Stimulated activated CD4-positive, alpha-beta T cell treated with anti-CD3 and anti-CD28 coated beads, Interleukin-4, amount 100 ng/mL, for 48 hours (primary cell): ENCODE measurements at regions not wholly inside any gene's neighbourhood (a gene's known extent, or its start where the extent isn't known, plus 50 kb on each side); places are given as distances from the start of the nearest gene placed in this dataset.

Experiments
- DNase-seq, 2 donors: peaks; one replicate each; pipeline ENCODE4 v3.0.0-alpha.2; 2020; ENCODE audit warnings: low read depth in 2 of 2

DNA sequence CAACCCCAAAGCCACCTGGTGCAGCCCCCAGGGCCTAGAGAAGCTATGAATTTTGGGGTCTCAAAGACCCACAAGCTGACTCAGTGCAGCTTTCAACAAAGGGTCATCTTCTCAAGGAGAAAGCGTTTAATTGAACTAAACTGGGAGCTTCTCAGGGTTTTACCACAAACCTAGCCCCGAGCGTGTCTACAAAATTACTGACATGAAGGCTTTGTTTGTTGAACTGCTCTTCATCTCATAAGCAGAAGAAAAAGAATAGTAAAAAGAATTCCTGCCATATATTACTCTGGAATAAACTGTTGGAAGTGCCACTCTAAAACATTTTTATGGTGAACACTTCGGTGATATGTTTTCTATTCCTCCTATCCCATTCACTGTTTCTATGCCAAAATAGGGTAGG, 50.8 kb upstream of the INCENP start:
- DNase-seq = no peak

DNA sequence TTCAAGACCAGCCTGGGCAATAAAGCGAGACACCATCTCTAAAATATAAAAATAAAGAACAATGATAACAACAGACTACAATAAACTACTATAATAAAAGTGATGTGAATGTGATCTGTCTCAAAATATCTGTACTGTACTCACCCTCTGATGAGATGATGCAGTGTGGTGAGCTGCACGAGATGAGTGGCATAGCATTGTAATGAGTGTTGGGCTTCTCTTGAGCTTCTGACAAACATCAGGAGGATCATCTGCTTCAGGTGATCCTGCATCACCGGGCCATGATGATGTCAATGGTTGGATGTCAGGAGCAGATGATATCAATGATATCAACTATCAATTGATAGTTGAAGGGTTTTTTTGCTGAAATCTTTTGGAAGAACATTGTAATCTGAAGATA, 52.4 kb upstream of the INCENP start:
- no peak for DNase-seq

DNA sequence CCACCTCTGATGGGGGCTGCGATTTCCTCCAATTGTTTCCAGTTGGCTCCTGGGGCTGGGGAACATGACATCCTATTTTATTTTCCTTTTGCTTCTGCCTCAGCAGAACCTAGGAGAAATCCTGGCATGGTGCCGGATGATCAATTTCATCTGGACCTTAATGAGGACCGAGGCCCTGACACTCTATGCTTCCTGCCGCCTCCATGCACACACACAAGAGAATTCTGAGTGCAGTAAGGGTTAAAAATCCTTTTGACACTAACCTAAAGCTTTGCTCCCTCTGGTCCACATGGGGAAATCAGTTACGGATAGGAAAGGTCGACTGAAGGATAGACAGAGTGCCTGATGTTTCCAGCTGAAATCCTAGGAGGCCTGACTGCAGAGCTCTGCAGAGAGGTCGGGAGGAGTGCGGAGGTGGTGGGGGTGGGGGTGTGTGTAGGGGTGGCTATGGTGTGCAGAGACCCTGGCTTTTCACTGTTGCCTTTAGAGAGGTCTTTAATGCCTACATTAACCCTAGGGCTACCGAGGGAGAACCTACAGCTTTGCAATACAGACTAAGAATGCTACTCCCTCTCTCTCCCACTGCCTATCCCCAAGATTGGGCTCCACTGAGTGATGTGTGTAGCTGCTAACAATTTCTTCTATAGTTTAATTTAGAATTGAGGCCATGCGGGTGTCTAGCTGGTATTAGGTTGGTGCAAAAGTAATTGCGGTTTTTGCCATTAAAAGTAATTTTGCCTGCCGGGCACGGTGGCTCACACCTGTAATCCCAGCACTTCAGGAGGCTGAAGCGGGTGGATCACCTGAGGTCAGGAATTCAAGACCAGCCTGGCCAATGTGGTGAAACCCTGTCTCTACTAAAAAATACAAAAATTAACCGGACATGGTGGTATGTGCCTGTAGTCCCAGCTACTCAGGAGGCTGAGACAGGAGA, 53.6 kb upstream of the INCENP start:
- DNase-seq = no peak

DNA sequence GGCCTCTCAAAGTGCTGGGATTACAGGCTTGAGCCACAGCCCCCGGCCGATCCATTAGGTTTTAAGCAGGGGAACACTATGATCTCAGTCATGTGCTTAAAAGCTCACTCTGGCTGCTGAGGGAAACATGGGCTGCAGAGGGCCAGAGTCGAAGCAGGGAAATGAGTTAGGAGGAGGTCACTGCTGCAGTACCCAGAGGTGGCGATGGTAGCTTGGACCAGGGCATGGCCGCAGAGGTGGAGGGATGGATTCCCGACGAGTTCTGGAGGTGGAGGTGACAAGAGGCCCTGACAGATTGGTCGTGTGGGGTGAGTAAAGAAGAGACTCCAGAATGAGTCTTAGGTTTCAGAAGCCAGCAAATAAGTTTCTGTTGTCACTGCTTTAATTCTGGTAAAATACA, 54.4 kb upstream of the INCENP start:
- no peak for DNase-seq

DNA sequence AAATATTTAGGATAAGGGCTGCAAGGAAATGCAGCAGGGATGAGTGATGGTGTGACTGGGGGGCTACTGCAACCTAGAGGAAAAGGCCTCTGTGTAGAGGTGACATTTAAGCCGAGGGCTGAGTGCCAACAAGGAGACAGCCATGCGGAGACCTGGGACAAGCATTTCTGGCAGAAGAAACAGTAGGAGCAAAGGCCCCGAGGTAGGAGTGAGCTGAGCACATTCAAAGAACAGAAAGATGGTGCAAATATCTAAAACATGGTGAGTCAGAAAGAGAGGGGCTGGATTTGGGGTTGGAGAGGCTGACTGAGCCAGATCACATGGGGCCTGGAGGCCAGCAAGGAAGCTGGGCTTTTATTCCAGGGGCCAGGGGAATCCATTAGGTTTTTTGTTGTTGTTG, 55.1 kb upstream of the INCENP start:
- no peak for DNase-seq

DNA sequence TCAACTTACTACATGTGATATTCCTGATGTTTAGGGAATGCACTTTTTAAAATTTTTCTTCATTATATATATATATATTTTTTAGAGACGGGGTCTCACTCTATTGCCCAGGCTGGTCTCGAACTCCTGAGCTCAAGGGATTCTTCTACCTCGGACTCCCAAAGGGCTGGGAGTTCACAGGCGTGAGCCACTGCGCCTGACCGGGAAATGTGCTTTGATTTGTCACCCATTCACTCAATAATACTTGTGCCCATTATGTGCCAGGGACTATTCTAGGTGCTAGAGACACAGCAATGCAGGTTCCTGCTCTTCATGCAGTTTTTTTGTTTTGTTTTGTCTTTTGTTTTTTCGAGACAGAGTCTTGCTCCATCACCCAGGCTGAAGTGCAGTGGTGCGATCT, 56.1 kb upstream of the INCENP start:
- no peak for DNase-seq

DNA sequence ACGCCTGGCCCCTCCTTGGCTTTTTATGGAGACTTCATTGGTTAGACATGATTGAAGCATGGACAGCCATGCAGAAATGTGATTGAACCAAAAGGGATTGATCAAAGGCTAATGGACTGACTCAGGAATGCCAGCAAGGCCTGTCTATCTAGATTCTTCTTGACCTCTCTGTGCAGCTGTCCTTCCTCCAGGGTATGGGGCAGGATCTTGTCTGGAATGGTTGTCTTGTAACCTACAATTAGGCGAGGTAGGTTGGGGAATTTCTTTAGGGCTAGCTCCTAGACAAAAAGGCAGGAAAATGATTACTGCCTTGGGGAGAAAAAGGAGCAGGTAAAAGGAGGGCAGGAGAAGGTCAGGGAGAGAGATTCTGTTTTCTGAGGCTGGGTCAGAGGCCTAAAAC, 59.6 kb upstream of the INCENP start:
- no peak for DNase-seq

DNA sequence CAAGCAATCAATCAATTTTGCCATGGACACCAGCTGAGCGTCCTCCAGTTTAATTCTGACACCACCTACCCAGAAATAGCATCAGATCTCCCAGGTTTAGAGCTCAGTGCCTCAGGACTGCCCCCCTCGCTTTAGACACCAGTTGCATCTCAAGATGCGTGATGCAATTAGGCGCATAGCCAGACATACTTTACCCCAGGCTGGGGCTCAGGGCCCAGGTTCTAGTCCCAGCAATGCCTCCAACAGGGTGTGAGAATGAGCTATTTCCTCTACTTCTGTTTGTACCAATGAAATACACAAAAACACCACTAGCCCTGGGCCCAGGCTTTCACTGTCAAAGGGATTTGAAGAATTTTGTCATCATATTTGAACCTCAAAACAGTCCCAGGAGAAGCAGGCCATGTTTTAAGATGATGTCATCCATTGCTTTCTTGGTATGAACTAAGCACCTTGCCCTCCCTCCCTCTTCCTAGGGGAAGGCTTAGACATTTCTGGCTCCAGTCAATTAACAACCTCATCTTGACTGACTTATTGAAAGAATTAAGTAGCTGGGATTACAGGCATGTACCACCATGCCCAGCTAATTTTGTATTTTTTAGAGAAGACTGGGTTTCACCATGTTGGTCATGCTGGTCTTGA, 61.5 kb upstream of the INCENP start:
- DNase-seq = no peak

DNA sequence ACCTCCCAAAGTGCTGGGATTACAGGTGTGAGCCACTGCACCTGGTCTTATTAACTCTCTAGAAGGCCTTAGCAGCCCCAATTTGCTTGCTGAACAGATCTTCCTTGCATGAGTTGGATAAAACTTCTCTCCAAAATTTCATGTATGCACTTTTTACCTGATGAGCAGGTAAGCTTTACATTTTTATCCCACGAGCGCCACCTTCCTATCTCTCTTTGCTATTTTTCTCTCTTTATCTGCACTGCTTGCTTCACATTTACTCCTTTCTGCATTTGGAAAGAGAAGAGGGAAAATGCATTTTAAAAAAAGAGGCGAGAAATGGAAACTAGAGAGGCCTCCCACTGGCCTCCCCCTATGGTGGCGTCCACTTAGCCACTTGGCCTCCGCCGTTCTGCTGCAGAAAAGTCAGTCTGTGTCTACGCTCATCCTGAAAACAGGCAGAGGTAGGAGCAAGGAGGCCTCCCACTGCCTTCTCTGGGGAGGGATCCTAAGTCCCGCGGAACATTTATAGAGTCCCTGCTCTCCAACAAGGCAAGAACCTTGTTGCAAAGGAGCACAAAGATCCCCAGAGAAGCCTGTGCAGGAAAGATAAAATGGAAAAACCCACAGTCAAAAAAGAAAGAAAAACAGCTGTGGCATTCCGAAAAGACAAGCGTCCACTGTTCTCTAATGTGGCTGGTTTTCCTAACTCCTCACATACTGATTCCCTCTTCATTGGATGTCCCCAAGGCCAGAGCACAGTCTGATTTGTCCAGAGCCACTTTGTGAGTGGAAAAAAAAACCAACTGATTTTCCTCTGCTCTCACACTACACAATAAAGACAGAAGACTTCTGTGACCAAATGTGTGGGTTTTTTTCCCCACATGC, 62.2 kb upstream of the INCENP start:
- no peak for DNase-seq

DNA sequence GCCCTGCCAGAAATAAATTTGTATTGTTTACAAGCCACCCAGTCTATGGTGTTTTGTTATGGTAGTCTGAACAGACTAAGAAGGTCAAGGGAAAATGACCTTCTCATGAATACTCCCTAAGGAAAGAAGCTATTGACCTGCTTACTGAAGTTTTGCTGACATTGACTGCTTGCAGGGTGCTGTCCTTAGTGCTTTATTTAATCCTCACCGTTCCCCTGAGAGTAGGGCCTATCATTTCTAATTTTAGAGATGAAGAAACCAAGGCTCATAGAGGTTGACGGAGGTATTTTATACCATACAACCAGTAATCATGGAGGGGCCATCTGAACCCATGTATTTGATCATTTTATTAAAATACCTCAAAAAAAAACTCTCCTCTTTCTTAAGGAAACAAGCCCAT, 66.7 kb upstream of the INCENP start:
- no peak for DNase-seq

DNA sequence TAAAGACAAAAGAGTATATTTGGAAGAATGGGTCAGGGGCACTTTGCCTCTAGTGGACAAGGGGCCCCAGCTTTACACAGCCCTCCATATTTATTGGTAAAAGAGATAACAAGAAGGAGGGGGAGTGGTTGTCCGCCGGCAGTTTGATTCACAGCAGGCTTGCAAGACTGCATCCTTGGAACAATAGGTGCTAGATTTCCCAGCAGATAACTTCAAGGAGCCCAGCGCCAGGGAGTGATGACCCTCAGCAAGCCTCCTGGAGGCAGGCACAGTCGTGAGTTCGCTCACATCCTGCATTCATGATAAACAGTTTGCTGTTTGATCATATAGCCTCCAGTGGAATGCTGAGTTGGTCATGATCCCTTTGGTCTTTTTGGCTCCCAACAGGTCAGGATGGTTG, 67.8 kb upstream of the INCENP start:
- DNase-seq = no peak

DNA sequence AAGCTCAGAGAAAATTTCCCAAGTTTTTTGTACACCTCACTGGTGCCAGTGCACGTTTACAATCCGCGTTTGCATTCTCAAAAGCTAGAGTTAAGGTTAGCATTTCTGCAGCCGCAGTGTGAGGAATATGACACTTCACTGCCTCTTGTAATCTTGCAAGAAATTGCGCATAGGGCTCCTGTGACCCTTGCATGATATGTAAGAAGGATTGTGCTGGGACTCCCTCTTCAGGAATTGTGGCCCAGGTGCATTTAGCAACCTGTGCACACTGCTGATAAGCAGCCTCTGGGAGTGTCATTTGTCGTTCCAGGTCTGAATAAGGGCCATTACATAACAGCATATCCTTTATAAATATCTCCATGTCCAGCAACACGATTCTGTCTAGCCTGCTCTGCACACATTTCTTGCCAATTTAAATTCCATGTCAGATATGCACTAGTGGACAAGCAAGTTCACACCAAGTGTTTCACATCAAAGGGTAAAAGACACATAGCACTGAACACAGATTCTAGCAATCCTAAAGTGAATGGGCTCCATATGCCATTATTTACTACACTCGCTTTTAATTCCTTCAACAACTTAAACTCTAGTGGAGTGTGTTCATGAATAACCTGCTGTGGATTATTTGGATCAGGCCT, 69.2 kb upstream of the INCENP start:
- DNase-seq = no peak

DNA sequence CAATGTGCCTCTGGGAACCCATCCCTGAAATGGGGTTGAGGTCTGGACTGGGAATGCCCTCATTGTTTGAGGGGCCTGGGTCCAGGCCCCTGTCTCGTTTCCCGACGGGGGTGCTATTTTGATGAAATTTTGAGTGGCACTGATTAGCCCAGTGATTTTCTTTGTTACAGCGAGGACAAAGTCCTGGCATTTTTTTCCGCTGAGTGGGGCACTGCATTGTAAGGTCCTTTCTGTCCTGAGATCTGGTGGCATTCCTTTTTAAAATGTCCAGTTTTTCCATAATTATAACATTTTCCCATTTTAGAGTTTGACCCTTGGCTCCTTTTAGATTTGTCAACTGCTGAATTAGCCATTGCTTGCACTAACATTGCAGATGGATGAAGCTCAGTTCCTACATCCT, 69.7 kb upstream of the INCENP start:
- no peak for DNase-seq

DNA sequence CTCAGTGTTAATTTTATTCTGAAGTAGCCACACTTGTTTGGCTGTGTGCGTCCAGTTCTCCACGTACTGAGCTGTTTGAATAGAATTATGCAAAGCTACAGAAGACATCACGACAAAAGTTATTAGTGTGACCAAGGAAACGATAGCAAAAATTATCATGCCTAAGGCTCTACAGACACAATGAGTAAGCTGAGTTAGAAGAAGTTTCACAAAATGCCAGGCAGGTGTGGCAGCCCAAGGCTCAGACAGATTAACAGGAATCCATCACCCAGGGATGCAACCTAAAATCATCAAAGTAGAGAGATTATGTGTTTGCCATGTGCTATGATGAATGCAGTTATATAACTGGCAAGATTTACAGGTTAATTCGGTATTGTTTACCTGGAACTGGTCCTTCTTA, 73.1 kb upstream of the INCENP start:
- DNase-seq = no peak

DNA sequence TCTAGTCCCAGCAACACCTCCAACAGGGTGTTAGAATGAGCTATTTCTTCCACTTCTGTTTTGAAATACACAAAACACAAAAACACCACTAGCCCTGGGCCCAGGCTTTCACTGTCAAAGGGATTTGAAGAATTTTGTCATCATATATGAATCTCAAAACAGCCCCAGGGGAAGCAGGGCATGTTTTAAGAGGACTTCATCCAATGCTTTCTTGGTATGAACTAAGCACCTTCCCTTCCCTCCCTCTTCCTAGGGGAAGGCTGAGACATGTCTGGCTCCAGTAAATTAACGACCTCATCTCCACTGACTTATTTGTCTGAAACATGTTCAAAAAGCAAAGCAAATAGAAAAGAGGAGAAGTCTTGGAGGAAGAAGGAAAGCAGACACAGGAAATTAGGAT, 75.7 kb upstream of the INCENP start:
- DNase-seq = no peak

DNA sequence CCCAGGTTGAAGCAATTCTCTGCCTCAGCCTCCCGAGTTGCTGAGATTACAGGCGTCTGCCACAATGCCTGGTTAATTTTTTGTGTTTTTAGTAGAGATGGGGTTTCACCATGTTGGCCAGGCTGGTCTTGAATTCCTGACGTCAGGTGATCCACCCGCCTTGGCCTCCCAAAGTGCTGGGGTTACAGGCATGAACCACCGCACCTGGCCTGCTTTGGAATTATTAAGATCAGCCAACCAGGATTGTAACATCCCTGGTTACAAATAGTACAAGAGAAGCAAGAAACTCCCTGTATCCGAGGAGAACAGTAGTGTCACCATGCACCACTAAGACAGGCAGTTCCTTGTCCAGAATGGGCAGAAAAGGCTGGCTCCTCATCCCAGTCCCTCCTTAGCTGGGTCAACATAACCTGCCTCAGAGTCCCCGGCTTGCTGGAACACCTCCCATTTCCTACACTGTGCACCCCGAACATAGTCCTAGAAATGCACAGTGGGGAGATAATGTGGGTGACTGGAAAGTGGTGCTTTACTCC, 77.2 kb upstream of the INCENP start:
- DNase-seq = no peak

DNA sequence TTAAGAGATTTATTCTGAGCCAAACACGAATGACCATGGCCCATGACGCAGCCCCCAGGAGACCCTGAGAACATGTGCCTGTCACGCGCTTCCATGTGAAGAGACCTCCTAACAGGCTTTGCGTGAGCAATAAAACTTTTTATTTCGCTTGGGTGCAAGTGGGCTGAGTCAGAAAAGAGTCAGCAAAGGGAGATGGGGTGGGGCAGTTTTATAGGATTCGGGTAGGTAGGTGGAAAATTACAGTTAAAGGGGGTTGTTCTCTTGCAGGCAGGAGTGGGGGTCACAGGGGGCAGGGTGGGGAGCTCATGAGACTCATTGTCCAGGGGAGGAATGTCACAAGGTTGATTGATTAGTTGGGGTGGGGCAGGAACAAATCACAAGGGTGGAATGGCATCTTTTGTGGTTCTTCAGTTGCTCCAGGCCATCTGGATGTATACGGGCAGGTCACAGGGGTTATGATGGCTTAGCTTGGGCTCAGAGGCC, 77.2 kb upstream of the FTH1 start:
- no peak for DNase-seq

DNA sequence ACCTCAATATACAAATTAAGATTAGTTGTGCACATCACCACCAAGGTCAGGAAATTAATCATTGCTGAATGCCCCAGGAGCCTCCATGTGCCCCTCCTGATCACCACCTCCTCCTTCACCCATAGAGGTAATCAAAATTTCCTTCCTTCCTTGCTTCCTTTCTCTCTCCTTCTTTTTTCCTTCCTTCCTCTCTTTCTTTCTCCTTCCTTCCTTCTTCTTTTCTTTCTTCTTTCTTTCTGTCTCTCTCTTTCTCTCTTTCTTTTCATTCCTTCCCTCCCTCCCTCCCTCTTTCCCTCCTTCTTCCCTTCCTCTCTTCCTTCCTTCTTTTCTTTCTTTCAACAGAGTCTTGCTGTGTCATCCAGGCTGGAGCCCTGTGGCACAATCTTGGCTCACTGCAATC, 67.9 kb upstream of the FTH1 start:
- DNase-seq = no peak

DNA sequence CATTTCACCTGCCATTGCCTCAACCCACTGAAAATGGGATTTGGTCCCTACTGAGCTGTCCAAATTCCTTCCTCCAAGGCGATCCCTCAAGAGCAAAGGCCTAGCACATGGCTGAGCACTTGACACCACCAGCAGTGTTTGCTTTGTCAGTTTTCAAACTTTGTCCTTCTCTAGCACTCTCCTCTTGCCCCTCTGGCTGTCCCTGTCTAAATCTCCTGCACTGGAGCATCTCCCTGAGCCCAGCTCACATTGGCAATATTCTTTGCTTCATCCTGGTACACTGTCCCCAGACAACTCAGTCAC, 66.6 kb upstream of the FTH1 start:
- no peak for DNase-seq

DNA sequence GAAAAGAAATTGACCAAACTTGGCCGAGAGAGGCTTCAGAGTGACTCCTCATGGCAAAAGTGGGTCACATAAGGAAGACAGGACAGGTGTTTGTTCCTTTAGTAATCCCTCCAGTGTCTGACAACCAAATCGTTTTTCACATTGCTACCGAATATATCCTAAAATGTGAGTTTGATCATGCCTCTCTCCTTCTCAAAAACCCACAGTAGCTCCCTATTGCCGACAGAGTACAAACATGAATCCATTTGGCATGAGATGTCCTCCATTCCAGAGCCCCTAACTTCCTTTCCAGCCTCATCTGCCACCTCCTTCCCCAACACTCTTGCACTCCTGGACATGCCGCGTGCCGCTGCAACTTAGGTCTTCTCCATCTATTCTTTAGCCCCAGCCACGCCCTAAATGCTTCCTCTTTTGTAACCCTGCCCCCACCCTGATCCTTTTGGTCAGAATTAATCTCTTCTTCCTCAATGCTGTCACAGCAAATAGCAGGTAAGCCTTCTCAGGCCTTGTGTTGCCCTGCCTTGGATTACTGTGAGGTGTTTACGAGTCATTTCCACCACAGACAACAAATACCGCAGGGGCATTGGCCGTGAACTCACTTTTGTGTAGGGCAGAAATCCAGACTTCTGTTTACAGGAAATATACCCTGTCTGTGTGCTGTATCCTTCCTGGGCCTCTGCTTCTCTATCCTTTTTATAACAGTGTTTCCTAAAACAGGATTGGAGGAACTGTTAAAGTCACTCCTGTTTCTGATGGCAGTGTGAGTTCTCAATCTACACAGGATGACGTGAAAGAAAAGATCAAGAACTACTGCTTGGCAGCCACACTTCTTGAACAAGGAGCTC, 66.0 kb upstream of the FTH1 start:
- DNase-seq = no peak
